Stimulated activated CD4-positive, alpha-beta T cell treated with anti-CD3 and anti-CD28 coated beads, Interleukin-4, amount 100 ng/mL, for 4 hours (primary cell): ENCODE measurements at regions not wholly inside any gene's neighbourhood (a gene's known extent, or its start where the extent isn't known, plus 50 kb on each side); places are given as distances from the start of the nearest gene placed in this dataset.
"Not testable (repeated sequence)": the region's sequence is repeated elsewhere in the genome, so short reads cannot be mapped to it uniquely, and the experiment has no call there.

Experiments
- DNase-seq, 2 experiments: peaks; one replicate each; pipeline ENCODE4 v3.0.0-alpha.2; 2020

- no peak for DNase-seq
Measured at GRCh38 chr5:82635561-82636288, 357.6 kb upstream of the RPS23 start.

- no peak for DNase-seq
Measured at GRCh38 chr5:82628364-82628910, 350.3 kb upstream of the RPS23 start.

GRCh38 chr5:82626905-82627591 is 348.9 kb upstream of the RPS23 start:
- not testable (repeated sequence) for DNase-seq

- not testable (repeated sequence) for DNase-seq
Measured at GRCh38 chr5:82626012-82626411, 347.9 kb upstream of the RPS23 start.

GRCh38 chr5:82624062-82624461 is 345.9 kb upstream of the RPS23 start:
- DNase-seq: no peak

- DNase-seq: no peak
Measured at GRCh38 chr5:82622711-82623514, 344.8 kb upstream of the RPS23 start.

GRCh38 chr5:82622205-82622604 is 344.1 kb upstream of the RPS23 start:
- no peak for DNase-seq

GRCh38 chr5:82620957-82621600 is 342.9 kb upstream of the RPS23 start:
- DNase-seq: no peak

- DNase-seq: no peak
Measured at GRCh38 chr5:82619097-82619496, 340.9 kb upstream of the RPS23 start.

- no peak for DNase-seq
Measured at GRCh38 chr5:82614706-82615105, 336.6 kb upstream of the RPS23 start.

GRCh38 chr5:82613891-82614290 is 335.7 kb upstream of the RPS23 start:
- DNase-seq: no peak

GRCh38 chr5:82610686-82611085 is 332.5 kb upstream of the RPS23 start:
- no peak for DNase-seq

- no peak for DNase-seq
Measured at GRCh38 chr5:82605441-82605973, 327.4 kb upstream of the RPS23 start.

GRCh38 chr5:82603033-82603987 is 325.2 kb upstream of the RPS23 start:
- DNase-seq: no peak

- DNase-seq: no peak
Measured at GRCh38 chr5:82601861-82602260, 323.7 kb upstream of the RPS23 start.

GRCh38 chr5:82601077-82601476 is 322.9 kb upstream of the RPS23 start:
- no peak for DNase-seq

- DNase-seq: no peak
Measured at GRCh38 chr5:82599692-82600091, 321.5 kb upstream of the RPS23 start.

GRCh38 chr5:82599030-82599429 is 320.9 kb upstream of the RPS23 start:
- no peak for DNase-seq

- no peak for DNase-seq
Measured at GRCh38 chr5:82597437-82597836, 319.3 kb upstream of the RPS23 start.

- no peak for DNase-seq
Measured at GRCh38 chr5:82596451-82596850, 318.3 kb upstream of the RPS23 start.

GRCh38 chr5:82595113-82595512 is 317.0 kb upstream of the RPS23 start:
- DNase-seq: no peak
